Naive thymus-derived CD8-positive, alpha-beta T cell (primary cell): ENCODE measurements at regions not wholly inside any gene's neighbourhood (a gene's known extent, or its start where the extent isn't known, plus 50 kb on each side); places are given as distances from the start of the nearest gene placed in this dataset.
"Not testable (repeated sequence)": the region's sequence is repeated elsewhere in the genome, so short reads cannot be mapped to it uniquely, and the experiment has no call there.

Experiments
- ATAC-seq, 2 donors: fragments of 150-1000 bp; cut with Tn5 transposase in 1 of 2; sonication (Bioruptor Pico), chemical (Tn5 transposase) in 1 of 2; 1 replicate in 1 of 2; 2 replicates in 1 of 2; pipeline ENCODE4 v1.10.0; 2021; ENCODE audit warnings: mild to moderate bottlenecking in 2 of 2, moderate library complexity in 2 of 2
- POLR2A ChIA-PET: fragments of 350-600 bp; sonication (Branson Sonifier 250); formaldehyde crosslinking; loops from one replicate; lab custom pipeline; 2021; ENCODE audit warnings: antibody characterized with exemption; lab: Charles Lee
- DNase-seq, 10 donors: peaks; one replicate each; pipeline versions ENCODE4 v3.0.0 to v3.0.0-alpha.2; 2020 to 2022
- H3K27ac Mint-ChIP-seq, 10 donors: one replicate each; pipeline ENCODE4 v1.8.0; 2020 to 2022; ENCODE audit warnings: mild to moderate bottlenecking in 10 of 10, mixed read lengths in 10 of 10, moderate library complexity in 4 of 10, inconsistent platforms in 1 of 10
- H3K27me3 Mint-ChIP-seq, 5 donors: one replicate each; pipeline ENCODE4 v1.8.0; 2021 to 2022; ENCODE audit warnings: mixed read lengths in 5 of 5
- H3K36me3 Mint-ChIP-seq, 3 donors: one replicate each; pipeline ENCODE4 v1.8.0; 2020 to 2022; ENCODE audit warnings: mixed read lengths in 3 of 3, mild to moderate bottlenecking in 2 of 3, inconsistent platforms in 1 of 3
- H3K4me1 Mint-ChIP-seq, 4 donors: one replicate each; pipeline ENCODE4 v1.8.0; 2021 to 2022; ENCODE audit warnings: mixed read lengths in 4 of 4
- H3K4me3 Mint-ChIP-seq, 10 donors: one replicate each; pipeline ENCODE4 v1.8.0; 2020 to 2022; ENCODE audit warnings: mild to moderate bottlenecking in 10 of 10, mixed read lengths in 10 of 10, moderate library complexity in 6 of 10, inconsistent platforms in 1 of 10
- H3K9me3 Mint-ChIP-seq, 9 donors: one replicate each; pipeline ENCODE4 v1.8.0; 2020 to 2022; ENCODE audit warnings: mixed read lengths in 9 of 9, mild to moderate bottlenecking in 3 of 9, inconsistent platforms in 1 of 9, moderate library complexity in 1 of 9

GRCh38 chr7:108627476-108628051 lies 57.9 kb downstream of the DNAJB9 start:
- peak overlapping the region in 1 of 10 donors; percentile 75 for H3K27ac Mint-ChIP-seq

GRCh38 chr7:108628678-108629077 lies 59.0 kb downstream of the DNAJB9 start:
- no peak overlapping the region for H3K4me3 Mint-ChIP-seq
- H3K27ac Mint-ChIP-seq = no peak overlapping the region
- no peaks in the 10 kb centered on the region for H3K36me3 Mint-ChIP-seq
- no peaks in the 10 kb centered on the region for H3K9me3 Mint-ChIP-seq
- H3K4me1 Mint-ChIP-seq = no peaks in the 10 kb centered on the region
- peaks cover 8 to 18% (median 13%) of the 10 kb centered on the region in 5 donors for H3K27me3 Mint-ChIP-seq
- ATAC-seq (no peak), DNase-seq (no peak)
- POLR2A ChIA-PET = no interaction called here

More at GRCh38 chr7:108627476-108628051, 57.9 kb downstream of the DNAJB9 start:
- DNase-seq (no peak), ATAC-seq (no peak)
- Mint-ChIP-seq H3K36me3 (no peaks in the 10 kb centered on the region), H3K9me3 (no peaks in the 10 kb centered on the region), H3K4me3 (no peak overlapping the region), H3K27me3 (peaks cover 8 to 22% (median 14%) of the 10 kb centered on the region in 5 donors), H3K4me1 (no peaks in the 10 kb centered on the region)
- POLR2A ChIA-PET = no interaction called here

DNA sequence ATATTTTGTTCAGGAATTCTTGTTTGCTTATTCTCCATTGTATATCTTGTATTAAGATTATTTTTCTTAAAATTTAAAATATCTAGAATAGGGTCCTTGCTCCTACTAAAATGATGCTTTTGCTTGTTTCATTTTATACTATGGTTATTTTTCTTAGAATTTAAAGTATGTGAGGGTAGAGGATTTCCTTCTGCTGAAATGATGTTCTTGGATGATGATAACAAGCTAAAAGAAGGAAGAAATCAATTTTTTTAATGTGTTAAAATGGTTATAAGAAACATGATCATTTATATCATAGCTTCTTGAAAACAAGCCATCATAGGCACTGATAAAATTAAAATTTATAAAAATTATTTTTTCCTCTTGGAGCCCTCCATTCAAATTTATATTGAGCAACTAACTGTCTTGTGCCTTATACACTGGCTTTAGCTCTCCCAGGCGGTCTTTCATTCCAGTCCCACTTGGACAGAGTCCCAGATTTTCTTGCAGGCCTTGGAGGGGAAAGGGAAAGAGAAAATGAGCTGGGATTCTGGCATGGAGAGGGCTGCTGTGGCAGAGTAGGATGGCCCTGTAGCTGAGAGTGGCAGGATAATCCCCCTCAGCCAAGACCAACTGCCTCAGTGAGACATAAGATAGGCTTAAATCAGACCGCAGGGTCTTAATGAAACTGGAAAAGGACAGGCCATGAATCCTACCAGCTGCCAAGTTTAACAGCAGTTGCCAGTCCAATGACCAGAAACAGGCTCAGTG lies 60.2 kb downstream of the DNAJB9 start:
- Mint-ChIP-seq H3K36me3 (no peaks in the 10 kb centered on the region), H3K4me3 (no peak overlapping the region), H3K27ac (no peak overlapping the region), H3K27me3 (peaks cover 1 to 11% (median 10%) of the 10 kb centered on the region in 5 donors), H3K9me3 (peaks cover 0 to 4% (median 0%) of the 10 kb centered on the region in 9 donors), H3K4me1 (no peaks in the 10 kb centered on the region)
- POLR2A ChIA-PET = no interaction called here
- DNase-seq = no peak
- ATAC-seq = no peak

DNA sequence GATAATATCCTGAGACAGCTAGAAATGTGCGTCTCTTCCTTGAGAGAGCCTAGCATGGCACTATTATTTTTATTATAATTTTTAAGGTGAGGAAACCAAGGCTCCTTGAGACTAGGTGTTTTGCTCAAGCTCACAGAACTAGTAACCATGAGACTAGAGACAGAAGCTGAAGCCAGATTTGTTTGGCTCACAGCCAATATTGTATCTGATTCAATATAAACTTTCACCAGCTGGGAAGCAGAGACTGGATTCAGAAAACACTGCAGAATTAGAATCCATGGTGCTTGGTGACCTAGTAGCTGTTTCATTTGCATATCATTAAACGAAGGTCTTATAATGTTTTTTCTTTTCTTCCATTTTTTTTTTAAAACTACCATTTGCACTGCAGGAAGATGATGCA lies 64.4 kb downstream of the DNAJB9 start:
- Mint-ChIP-seq H3K4me3 (no peak overlapping the region), H3K36me3 (no peaks in the 10 kb centered on the region), H3K9me3 (peaks cover 0 to 5% (median 0%) of the 10 kb centered on the region in 9 donors), H3K27me3 (peaks cover 0 to 9% (median 0%) of the 10 kb centered on the region in 5 donors), H3K4me1 (no peaks in the 10 kb centered on the region), H3K27ac (no peak overlapping the region)
- no peak for ATAC-seq
- no peak for DNase-seq
- POLR2A ChIA-PET = no interaction called here

DNA sequence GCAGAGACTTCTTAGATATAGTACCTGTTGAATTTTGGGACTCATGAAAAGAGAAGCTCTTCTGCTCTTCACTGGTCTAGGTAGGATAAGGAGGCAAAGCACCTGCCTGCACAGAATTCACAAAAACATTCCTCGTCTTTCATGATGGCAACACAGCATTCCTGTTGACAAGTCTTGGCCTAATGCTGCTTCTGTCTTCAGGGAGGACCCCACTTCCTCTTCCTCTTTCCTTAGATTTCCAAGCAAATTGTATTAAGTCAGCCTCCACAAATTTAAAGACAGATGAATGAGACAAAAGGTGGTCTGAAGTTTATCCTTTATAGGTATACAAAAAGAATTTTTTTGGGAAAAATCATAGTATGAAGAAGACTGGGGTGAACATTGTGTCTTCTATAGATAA lies 64.9 kb downstream of the DNAJB9 start:
- no peaks in the 10 kb centered on the region for H3K4me1 Mint-ChIP-seq
- H3K4me3 Mint-ChIP-seq = no peak overlapping the region
- peaks cover 0 to 5% (median 0%) of the 10 kb centered on the region in 9 donors for H3K9me3 Mint-ChIP-seq
- no peak for DNase-seq
- POLR2A ChIA-PET = no interaction called here
- H3K36me3 Mint-ChIP-seq = no peaks in the 10 kb centered on the region
- H3K27me3 Mint-ChIP-seq = peaks cover 0 to 6% (median 0%) of the 10 kb centered on the region in 5 donors
- no peak for ATAC-seq
- no peak overlapping the region for H3K27ac Mint-ChIP-seq

- ATAC-seq = no peak
- POLR2A ChIA-PET = no interaction called here
These were observed 67.5 kb downstream of the DNAJB9 start for GRCh38 chr7:108637049-108637621.

DNA sequence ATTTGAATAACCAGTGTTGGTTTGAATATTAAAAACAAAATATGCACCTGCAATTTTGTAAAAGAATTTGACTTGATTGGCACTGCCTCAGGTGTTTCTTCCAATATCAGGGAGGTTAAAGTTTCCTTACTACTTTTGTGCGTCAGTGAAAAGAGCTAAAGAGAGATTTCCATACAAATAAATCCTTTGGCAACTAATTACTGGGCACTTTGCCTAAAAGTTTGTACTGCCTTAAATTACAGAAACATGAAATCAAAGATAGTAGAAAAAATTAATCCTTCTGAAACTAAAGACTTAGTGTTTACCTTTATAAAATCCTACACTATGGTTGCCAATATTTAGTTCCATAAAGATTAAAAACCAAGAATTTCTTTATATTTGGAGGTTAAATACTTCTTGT lies 72.5 kb downstream of the DNAJB9 start:
- POLR2A ChIA-PET = no interaction called here
- peaks cover 12 to 30% (median 18%) of the 10 kb centered on the region in 5 donors for H3K27me3 Mint-ChIP-seq
- no peaks in the 10 kb centered on the region for H3K36me3 Mint-ChIP-seq
- H3K27ac Mint-ChIP-seq = no peak overlapping the region
- no peaks in the 10 kb centered on the region for H3K9me3 Mint-ChIP-seq
- ATAC-seq (no peak), DNase-seq (no peak)
- no peaks in the 10 kb centered on the region for H3K4me1 Mint-ChIP-seq
- no peak overlapping the region for H3K4me3 Mint-ChIP-seq

More at GRCh38 chr7:108637049-108637621, 67.5 kb downstream of the DNAJB9 start:
- H3K27ac Mint-ChIP-seq = no peak overlapping the region
- peaks cover 0 to 9% (median 3%) of the 10 kb centered on the region in 5 donors for H3K27me3 Mint-ChIP-seq
- H3K36me3 Mint-ChIP-seq = no peaks in the 10 kb centered on the region
- no peaks in the 10 kb centered on the region for H3K4me1 Mint-ChIP-seq
- no peak for DNase-seq
- no peak overlapping the region for H3K4me3 Mint-ChIP-seq
- H3K9me3 Mint-ChIP-seq = peaks cover 0 to 5% (median 0%) of the 10 kb centered on the region in 9 donors

- peaks cover 12 to 26% (median 18%) of the 10 kb centered on the region in 5 donors for H3K27me3 Mint-ChIP-seq
- ATAC-seq (no peak), DNase-seq (no peak)
- H3K27ac Mint-ChIP-seq = no peak overlapping the region
- no peaks in the 10 kb centered on the region for H3K4me1 Mint-ChIP-seq
- no peaks in the 10 kb centered on the region for H3K36me3 Mint-ChIP-seq
- no peak overlapping the region for H3K4me3 Mint-ChIP-seq
- POLR2A ChIA-PET = no interaction called here
- H3K9me3 Mint-ChIP-seq = no peaks in the 10 kb centered on the region
These were observed 73.5 kb downstream of the DNAJB9 start for GRCh38 chr7:108643136-108643535.

DNA sequence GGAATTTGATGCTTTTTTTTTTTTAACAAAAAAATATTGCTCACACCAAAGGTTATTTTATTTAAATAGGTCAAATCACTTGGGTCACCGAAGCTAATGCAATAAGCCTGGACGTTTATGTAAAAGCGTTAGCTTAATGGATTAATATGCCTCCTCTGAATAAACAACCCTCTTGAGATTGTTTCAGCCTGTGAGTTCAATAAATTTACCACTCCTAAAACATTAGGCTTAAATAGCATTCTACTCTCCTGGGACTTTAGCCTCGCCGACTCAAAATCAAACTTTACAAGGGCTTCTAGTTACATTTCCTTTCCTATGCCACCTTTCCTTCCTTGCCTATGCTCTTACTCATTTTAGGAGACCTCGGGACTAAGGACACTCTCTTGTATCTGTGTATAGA lies 79.3 kb downstream of the DNAJB9 start:
- Mint-ChIP-seq H3K36me3 (no peaks in the 10 kb centered on the region), H3K4me3 (no peak overlapping the region), H3K4me1 (no peaks in the 10 kb centered on the region), H3K27me3 (peaks cover 7 to 26% (median 13%) of the 10 kb centered on the region in 5 donors), H3K9me3 (no peaks in the 10 kb centered on the region), H3K27ac (no peak overlapping the region)
- DNase-seq = no peak
- POLR2A ChIA-PET = no interaction called here
- ATAC-seq = no peak

DNA sequence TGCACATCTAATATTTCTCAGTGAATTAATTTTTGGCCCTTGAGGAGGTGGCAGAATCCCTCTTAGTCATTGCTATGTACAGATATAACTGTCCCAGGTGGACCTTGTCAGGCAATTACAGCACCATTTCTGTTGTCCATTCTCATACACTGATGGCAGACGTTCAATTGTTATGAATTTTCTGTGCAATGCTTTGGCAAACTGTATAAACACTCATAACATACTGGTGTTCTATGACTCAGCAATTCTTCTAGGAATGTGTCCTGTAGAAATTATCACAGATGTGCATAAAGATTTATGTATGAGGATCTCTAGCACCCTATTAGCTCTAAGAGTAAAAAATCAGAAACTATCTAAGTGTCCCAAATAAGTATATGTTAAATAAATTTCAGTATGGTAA lies 80.8 kb downstream of the DNAJB9 start:
- Mint-ChIP-seq H3K36me3 (no peaks in the 10 kb centered on the region), H3K4me3 (no peak overlapping the region), H3K27me3 (peaks cover 2 to 16% (median 4%) of the 10 kb centered on the region in 5 donors), H3K4me1 (no peaks in the 10 kb centered on the region), H3K27ac (no peak overlapping the region), H3K9me3 (no peaks in the 10 kb centered on the region)
- POLR2A ChIA-PET = no interaction called here
- DNase-seq (no peak), ATAC-seq (no peak)

GRCh38 chr7:108652886-108653285 lies 83.2 kb downstream of the DNAJB9 start:
- Mint-ChIP-seq H3K27me3 (peaks cover 0 to 12% (median 2%) of the 10 kb centered on the region in 5 donors), H3K4me1 (no peaks in the 10 kb centered on the region), H3K4me3 (no peak overlapping the region), H3K27ac (no peak overlapping the region), H3K36me3 (no peaks in the 10 kb centered on the region), H3K9me3 (no peaks in the 10 kb centered on the region)
- POLR2A ChIA-PET = no interaction called here
- DNase-seq (no peak), ATAC-seq (no peak)

GRCh38 chr7:108653526-108653925 lies 83.9 kb downstream of the DNAJB9 start:
- Mint-ChIP-seq H3K4me3 (no peak overlapping the region), H3K9me3 (no peaks in the 10 kb centered on the region), H3K27ac (no peak overlapping the region), H3K4me1 (no peaks in the 10 kb centered on the region), H3K36me3 (no peaks in the 10 kb centered on the region), H3K27me3 (peaks cover 0 to 14% (median 0%) of the 10 kb centered on the region in 5 donors)
- no peak for ATAC-seq
- POLR2A ChIA-PET = no interaction called here
- no peak for DNase-seq

DNA sequence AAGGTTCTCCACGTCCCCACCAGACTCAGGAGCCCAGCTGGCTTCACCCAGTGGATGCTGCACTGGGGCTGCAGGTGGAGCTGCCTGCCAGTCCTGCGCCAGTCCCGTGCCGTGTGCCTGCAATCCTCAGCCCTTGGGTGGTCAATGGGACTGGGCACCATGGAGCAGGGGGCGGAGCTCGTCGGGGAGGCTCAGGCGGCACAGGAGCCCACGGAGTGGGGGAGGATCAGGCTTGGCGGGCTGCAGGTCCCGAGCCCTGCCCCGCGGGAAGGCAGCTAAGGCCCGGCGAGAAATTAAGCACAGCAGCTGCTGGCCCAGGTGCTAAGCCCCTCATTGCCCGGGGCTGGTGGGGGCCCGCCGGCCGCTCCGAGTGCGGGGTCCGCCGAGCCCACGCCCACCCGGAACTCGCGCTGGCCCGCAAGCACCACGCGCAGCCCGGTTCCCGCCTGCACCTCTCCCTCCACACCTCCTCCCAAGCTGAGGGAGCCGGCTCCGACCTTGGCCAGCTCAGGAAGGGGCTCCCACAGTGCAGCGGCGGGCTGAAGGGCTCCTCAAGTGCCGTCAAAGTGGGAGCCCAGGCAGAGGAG lies 87.6 kb downstream of the DNAJB9 start:
- H3K4me1 Mint-ChIP-seq, ATAC-seq, POLR2A ChIA-PET, H3K4me3 Mint-ChIP-seq, H3K9me3 Mint-ChIP-seq, H3K36me3 Mint-ChIP-seq, DNase-seq: not testable (repeated sequence)
- Mint-ChIP-seq H3K27me3 (peaks cover 0 to 14% (median 0%) of the 10 kb centered on the region in 5 donors), H3K27ac (peak overlapping the region in 1 of 10 donors; percentile 2)
